Stimulated activated CD8-positive, alpha-beta memory T cell treated with anti-CD3 and anti-CD28 coated beads, Interleukin-7, amount 100 ng/mL, for 24 hours (primary cell): ENCODE measurements at regions not wholly inside any gene's neighbourhood (a gene's known extent, or its start where the extent isn't known, plus 50 kb on each side); places are given as distances from the start of the nearest gene placed in this dataset.

Experiments used
- DNase-seq: peaks from one replicate; pipeline ENCODE4 v3.0.0-alpha.2; 2020; ENCODE audit warnings: low read depth

DNA sequence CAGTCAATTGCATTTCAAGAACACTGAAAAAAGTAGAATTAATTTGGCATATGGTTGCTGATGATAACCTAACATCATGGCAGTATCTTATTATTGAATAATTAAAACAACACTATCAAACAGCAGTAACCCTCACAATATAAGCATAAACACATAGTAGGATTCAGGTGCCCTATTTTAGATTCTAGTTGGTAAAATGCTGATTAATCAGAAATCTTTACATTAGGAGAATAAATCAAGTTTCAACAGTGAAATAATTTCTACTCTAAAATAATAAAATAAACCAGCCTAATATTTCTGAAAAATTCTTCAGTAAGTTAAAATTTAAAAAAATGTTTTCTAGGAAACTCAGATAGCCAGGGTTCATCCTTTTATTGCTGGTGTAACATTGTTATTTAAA is 76.4 kb upstream of the NUDT12 start:
- DNase-seq, result no peak

DNA sequence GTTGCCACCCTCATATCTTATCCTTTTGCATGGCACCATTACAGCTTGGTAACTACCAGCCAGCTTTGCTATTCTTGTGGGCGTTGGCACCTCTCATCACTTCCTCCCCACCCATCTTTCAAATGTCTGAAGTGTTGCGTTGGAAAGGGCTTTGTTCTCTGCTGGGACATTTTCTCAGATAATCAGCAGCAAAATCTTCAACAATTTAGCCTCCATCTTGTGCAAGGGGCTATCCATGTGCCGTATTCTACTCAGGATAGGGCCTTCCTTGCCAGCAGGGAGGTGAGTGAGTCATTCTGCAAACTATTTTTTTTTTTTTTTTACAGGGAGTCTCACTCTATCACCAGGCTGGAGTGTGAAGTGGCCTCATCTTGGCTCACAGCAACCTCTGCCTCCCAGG is 62.1 kb upstream of the NUDT12 start:
- no peak for DNase-seq

DNA sequence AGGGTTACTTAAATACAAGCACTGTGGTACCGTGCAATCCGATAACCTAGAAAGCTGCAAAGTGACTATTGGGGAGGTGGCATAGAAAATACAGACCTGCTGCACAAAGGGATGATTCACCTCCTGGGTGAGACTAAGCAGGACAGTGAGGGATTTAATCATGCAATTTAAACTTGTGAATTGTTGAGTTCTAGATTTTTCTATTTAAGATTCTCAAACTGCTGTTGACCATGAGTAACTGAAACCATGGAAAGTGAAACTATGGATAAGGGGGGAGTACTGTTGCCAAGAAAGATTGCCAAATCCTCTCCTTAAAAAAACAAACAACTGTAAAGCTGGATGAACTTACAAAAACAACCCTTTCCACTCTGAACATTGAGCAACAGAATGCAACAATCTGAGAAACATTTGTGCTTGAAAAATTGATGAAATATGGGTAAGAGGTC is 61.5 kb upstream of the NUDT12 start:
- no peak for DNase-seq

DNA sequence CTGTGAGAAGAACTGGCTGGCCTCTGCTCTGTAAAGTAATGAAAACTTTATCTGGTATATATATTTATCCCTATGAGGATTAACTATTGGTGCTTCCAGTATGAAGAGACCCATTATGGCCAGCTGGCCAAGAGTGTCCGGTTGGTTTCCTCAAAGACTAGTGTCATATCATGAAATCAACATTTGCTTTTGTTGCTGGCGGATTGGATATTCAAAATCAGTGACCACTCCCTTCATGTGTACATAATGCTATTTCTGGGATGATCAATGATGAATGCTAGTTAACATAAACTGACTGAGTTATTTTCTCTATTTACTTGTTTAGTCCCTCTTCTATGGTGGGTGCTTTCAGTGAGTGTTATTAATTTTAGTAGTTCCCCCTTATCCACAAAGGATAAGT is 60.8 kb upstream of the NUDT12 start:
- no peak for DNase-seq

DNA sequence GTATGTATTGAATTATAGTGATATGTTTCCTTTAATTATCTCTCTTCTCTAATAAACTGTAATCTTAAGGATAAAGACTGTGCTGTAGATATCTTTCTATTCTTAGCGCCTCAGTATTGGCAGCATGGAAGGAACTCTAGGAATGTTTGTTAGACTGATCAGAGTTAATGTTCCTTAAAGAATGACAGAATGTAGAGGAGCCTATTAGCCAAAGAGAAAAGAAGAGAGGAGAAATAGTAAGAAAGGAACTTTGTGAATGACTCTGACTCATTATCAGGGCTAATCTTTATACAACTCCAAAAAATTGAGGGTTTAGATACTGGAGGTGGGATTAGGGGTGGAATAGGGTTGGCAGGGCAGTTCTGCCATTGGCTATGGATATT is 59.0 kb upstream of the NUDT12 start:
- no peak for DNase-seq

DNA sequence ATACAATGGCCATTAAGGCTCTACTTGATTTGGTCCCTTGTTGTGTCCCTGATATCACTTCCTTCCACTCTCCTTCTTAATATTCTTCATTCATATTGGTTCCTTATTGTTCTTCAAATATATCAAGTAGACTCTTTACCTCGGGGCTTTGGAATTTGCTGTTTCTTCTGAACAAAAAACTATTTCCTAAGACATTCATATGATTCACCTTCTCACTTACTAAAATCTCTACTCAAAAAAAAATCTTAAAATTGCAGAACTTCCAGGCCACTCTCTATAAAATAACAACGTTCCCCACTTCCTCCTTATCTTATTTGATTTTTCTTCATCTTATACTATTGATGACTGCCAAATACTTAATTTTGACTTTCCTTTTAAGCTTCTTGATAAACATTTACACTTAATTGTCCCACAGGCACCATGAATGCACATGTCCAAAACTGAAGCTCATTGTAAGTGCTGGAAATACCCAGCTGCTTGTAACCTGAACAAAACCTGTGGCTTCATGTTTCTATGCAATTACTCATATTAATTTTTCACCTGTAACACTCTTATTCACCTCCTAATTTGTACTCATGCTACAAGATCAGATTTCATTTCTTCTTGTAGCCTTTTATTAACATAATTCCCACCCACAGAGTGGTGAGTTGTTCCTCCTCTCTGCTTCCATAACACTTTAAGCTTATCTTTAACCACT is 58.4 kb upstream of the NUDT12 start:
- no peak for DNase-seq

DNA sequence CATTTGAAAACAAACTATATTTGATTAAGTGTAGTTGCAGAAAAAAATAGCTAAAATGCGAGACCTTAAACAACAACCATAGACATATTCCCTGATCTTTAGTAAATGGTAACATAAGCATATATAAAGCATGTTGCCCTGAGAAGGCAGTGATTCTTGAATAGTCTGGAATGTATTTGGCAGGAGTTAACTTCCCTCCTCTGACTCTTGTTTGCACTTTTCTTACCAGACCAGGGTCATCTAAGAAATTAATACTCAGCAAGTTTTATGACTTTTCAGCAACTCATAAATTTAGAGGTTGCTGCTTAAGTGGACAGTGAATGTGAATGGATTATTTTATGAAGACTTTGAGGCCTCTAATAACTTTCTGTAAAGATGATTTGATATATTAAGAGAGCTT is 55.3 kb upstream of the NUDT12 start:
- DNase-seq, result no peak

DNA sequence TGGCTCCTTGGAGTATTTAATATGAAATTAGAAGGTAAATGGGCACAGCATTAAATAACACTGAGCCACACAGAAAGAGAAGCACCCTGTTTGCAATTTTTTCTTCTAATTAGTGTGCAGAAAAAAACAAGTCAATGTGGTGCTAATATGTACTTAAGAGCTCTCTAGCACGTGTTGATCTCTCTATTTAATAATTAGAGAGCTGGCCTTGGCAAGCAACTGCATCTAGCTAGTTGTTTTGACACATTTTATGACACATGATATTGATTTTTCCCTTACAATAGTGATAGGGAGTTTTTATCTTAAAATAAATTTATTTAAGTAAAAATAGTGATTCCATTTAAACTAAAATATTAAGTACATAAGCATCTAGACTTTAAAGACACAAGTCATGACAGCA is 54.5 kb upstream of the NUDT12 start:
- no peak for DNase-seq

DNA sequence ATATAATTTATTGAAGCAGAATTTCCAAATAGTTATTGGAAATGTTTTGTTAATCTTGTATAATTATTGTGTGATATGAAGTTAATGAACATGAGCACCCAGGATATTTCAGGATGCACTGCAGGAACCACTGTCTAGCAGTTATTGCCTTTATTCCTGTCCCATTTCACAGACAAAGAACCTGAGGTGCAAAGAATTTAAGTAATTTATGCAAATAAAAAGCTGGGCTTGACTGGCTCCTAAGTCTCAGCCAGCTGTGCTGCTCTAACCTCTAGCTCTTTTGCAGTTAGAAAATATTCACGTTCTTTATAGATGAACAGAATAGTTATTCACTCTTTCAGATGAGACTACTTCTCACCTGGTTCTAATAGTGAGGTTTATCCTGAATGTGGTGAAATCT is 50.0 kb upstream of the NUDT12 start:
- DNase-seq, result no peak
